ENCODE measurements at regions not wholly inside any gene's neighbourhood (a gene's known extent, or its start where the extent isn't known, plus 50 kb on each side); places are given as distances from the start of the nearest gene placed in this dataset.

DNA sequence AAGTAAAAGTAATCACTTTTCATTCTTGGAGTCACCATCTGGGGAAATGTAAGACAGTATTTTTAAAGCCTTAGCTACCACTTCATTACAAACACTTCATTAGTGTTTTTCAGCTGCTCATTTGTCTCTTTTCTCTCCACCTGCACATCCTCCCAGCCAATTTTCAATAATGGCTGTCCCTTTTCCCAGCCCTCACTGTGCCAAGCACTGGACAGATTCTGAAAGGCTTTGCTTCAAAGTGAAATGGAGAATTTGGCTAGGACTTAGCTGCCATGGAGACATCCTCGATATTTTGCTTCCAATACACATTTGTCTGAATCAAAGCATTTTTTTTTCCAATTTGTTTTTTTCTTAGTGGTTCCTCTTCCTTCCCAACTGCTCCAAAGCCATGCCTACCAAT lies 272.4 kb upstream of the NRXN1 start:
- WGBS (ENCODE audit: missing lambda C conversion rate): 0% methylated on average over 1 of the region's 1 CpG
- Histone ChIP-seq H3K27ac (no peak overlapping the region), H3K4me2 (no peak overlapping the region), H3K4me3 (no peak overlapping the region), H3K4me1 (no peaks in the 10 kb centered on the region), H3K9me3 (peaks cover 5% of the 10 kb centered on the region; the same call in 1 of the 3 replicates)
- TF ChIP-seq HOXA7 (CRISPR knock-in tag; IDR thresholded peaks at IDR 0.05): no peak
- no peak for TF ChIP-seq EHMT2 (IDR thresholded peaks at IDR 0.05; ENCODE audit: low read depth)
- TF ChIP-seq CHD4 (IDR thresholded peaks at IDR 0.05; ENCODE audit: borderline replicate concordance): no peak
- TF ChIP-seq KDM5A (IDR thresholded peaks at IDR 0.05): no peak
- no peak for TF ChIP-seq EHF (CRISPR knock-in tag; IDR thresholded peaks at IDR 0.05)
- TF ChIP-seq FOSL2 (IDR thresholded peaks at IDR 0.05): no peak
- no peak for TF ChIP-seq FOSL2 (CRISPR knock-in tag; IDR thresholded peaks at IDR 0.05)
- TF ChIP-seq, protein P1, sequence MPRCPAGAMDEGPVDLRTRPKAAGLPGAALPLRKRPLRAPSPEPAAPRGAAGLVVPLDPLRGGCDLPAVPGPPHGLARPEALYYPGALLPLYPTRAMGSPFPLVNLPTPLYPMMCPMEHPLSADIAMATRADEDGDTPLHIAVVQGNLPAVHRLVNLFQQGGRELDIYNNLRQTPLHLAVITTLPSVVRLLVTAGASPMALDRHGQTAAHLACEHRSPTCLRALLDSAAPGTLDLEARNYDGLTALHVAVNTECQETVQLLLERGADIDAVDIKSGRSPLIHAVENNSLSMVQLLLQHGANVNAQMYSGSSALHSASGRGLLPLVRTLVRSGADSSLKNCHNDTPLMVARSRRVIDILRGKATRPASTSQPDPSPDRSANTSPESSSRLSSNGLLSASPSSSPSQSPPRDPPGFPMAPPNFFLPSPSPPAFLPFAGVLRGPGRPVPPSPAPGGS (IDR thresholded peaks at IDR 0.05): no peak
- TF ChIP-seq SREBF2 (IDR thresholded peaks at IDR 0.05): no peak
- TF ChIP-seq HOXB13 (CRISPR knock-in tag; IDR thresholded peaks at IDR 0.05; ENCODE audit: low read depth): no peak
- no peak for TF ChIP-seq JUN (IDR thresholded peaks at IDR 0.05)
- TF ChIP-seq USF2 (IDR thresholded peaks at IDR 0.05): no peak
- no peak for TF ChIP-seq REST (IDR thresholded peaks at IDR 0.05)
- TF ChIP-seq, protein P2, sequence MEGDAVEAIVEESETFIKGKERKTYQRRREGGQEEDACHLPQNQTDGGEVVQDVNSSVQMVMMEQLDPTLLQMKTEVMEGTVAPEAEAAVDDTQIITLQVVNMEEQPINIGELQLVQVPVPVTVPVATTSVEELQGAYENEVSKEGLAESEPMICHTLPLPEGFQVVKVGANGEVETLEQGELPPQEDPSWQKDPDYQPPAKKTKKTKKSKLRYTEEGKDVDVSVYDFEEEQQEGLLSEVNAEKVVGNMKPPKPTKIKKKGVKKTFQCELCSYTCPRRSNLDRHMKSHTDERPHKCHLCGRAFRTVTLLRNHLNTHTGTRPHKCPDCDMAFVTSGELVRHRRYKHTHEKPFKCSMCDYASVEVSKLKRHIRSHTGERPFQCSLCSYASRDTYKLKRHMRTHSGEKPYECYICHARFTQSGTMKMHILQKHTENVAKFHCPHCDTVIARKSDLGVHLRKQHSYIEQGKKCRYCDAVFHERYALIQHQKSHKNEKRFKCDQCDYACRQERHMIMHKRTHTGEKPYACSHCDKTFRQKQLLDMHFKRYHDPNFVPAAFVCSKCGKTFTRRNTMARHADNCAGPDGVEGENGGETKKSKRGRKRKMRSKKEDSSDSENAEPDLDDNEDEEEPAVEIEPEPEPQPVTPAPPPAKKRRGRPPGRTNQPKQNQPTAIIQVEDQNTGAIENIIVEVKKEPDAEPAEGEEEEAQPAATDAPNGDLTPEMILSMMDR (IDR thresholded peaks at IDR 0.05): no peak
- POLR2A ChIA-PET: no interaction called here
- no peak for FAIRE-seq
- ATAC-seq: no peak
- CTCF ChIA-PET: no interaction called here
- no peak for DNase-seq (ENCODE audit: low read depth in 1 of 2, low spot score in 1 of 2)

- FAIRE-seq: no peak
- Histone ChIP-seq H3K9me3 (no peaks in the 10 kb centered on the region; the same call in 2 of the 3 replicates), H3K4me2 (no peak overlapping the region), H3K4me3 (no peak overlapping the region), H3K27ac (no peak overlapping the region), H3K4me1 (no peaks in the 10 kb centered on the region)
- POLR2A ChIA-PET: no interaction called here
- no peak for TF ChIP-seq HOXA7 (CRISPR knock-in tag; IDR thresholded peaks at IDR 0.05)
- TF ChIP-seq, protein P1 (IDR thresholded peaks at IDR 0.05): no peak
- no peak for TF ChIP-seq MAFK (IDR thresholded peaks at IDR 0.05; ENCODE audit: partially characterized antibody)
- no peak for TF ChIP-seq HOXB5 (CRISPR knock-in tag; IDR thresholded peaks at IDR 0.05)
- TF ChIP-seq ZC3H11A (IDR thresholded peaks at IDR 0.05): no peak
- no peak for TF ChIP-seq USF2 (IDR thresholded peaks at IDR 0.05)
- TF ChIP-seq, protein P2 (IDR thresholded peaks at IDR 0.05): no peak
- no peak for TF ChIP-seq NR3C1 (IDR thresholded peaks at IDR 0.05)
- TF ChIP-seq NPAS2 (CRISPR knock-in tag; IDR thresholded peaks at IDR 0.05; ENCODE audit: borderline replicate concordance): no peak
- no peak for TF ChIP-seq GATA3 (IDR thresholded peaks at IDR 0.05; ENCODE audit: borderline replicate concordance)
- TF ChIP-seq HOXB13 (CRISPR knock-in tag; IDR thresholded peaks at IDR 0.05; ENCODE audit: low read depth): no peak
- TF ChIP-seq CBX8 (IDR thresholded peaks at IDR 0.05): no peak
- no peak for TF ChIP-seq TP53 (CRISPR knock-in tag; IDR thresholded peaks at IDR 0.05)
- TF ChIP-seq HEYL (CRISPR knock-in tag; IDR thresholded peaks at IDR 0.05): no peak
- TF ChIP-seq POLR2AphosphoS2 (conservative IDR thresholded peaks at IDR 0.05; ENCODE audit: low read length): no peak
- no peak for TF ChIP-seq PHF8 (IDR thresholded peaks at IDR 0.05; ENCODE audit: borderline replicate concordance, low read depth)
- TF ChIP-seq RAD21 (conservative IDR thresholded peaks at IDR 0.05 in 1 of 2, IDR thresholded peaks at IDR 0.05 in 1 of 2): no peak
- 11% methylated on average over 4 of the region's 4 CpGs for WGBS (ENCODE audit: missing lambda C conversion rate)
- CTCF ChIA-PET: no interaction called here
- no peak for ATAC-seq
- no peak for DNase-seq (ENCODE audit: low read depth in 1 of 2, low spot score in 1 of 2)
Observed at GRCh38 chr2:51301381-51301780, 269.4 kb upstream of the NRXN1 start.

Measured in A549 (cell line).